VCaP (cell line): ENCODE measurements at regions not wholly inside any gene's neighbourhood (a gene's known extent, or its start where the extent isn't known, plus 50 kb on each side); places are given as distances from the start of the nearest gene placed in this dataset.

ENCODE experiments used
- H3K27ac ChIP-seq: fragments of 450-650 bp; 2 replicates; pipeline ENCODE4 v1.5.1; 2017
- CTCF ChIP-seq: fragments of 450-650 bp; conservative IDR thresholded peaks from 2 replicates; pipeline ENCODE4 v1.5.1; 2017; ENCODE audit warnings: mild to moderate bottlenecking, moderate library complexity

GRCh38 chr2:13230221-13230620 lies 513.5 kb downstream of the TRIB2 start:
- TF ChIP-seq CTCF: no peak
- no peak overlapping the region for H3K27ac ChIP-seq

- no peak overlapping the region for H3K27ac ChIP-seq
- TF ChIP-seq CTCF: no peak
These were observed 523.3 kb downstream of the TRIB2 start for GRCh38 chr2:13240061-13240460.

GRCh38 chr2:13240789-13241487 lies 524.2 kb downstream of the TRIB2 start:
- no peak overlapping the region for H3K27ac ChIP-seq
- TF ChIP-seq CTCF: no peak

- TF ChIP-seq CTCF: no peak
- H3K27ac ChIP-seq: no peak overlapping the region
These were observed 535.9 kb downstream of the TRIB2 start for GRCh38 chr2:13252615-13253014.

- no peak for TF ChIP-seq CTCF
- no peak overlapping the region for H3K27ac ChIP-seq
These were observed 538.7 kb downstream of the TRIB2 start for GRCh38 chr2:13255485-13255884.

- TF ChIP-seq CTCF: no peak
These were observed 543.7 kb downstream of the TRIB2 start for GRCh38 chr2:13260402-13260801.

GRCh38 chr2:13266166-13266565 lies 549.4 kb downstream of the TRIB2 start:
- TF ChIP-seq CTCF: no peak

More at GRCh38 chr2:13260402-13260801, 543.7 kb downstream of the TRIB2 start:
- no peak overlapping the region for H3K27ac ChIP-seq

More at GRCh38 chr2:13266166-13266565, 549.4 kb downstream of the TRIB2 start:
- H3K27ac ChIP-seq: no peak overlapping the region
